Gastroesophageal sphincter (tissue), 3 donors: ENCODE measurements at regions not wholly inside any gene's neighbourhood (a gene's known extent, or its start where the extent isn't known, plus 50 kb on each side); places are given as distances from the start of the nearest gene placed in this dataset.

Experiments
- POLR2A ChIP-seq, 2 donors: fragments of 450-650 bp; IDR thresholded peaks; one replicate each; pipeline ENCODE4 v1.6.1; 2017; ENCODE audit warnings: antibody characterized with exemption in 2 of 2, mild to moderate bottlenecking in 2 of 2, moderate library complexity in 1 of 2
- POLR2AphosphoS5 ChIP-seq: sonication (generic); formaldehyde crosslinking; IDR thresholded peaks from one replicate; pipeline ENCODE4 v1.6.1; 2017; ENCODE audit warnings: antibody characterized with exemption
- TF ChIP-seq, protein P1 (sequence below), 4 experiments: fragments of 200-600 bp in 2 of 4; fragments of 450-650 bp in 2 of 4; sonication (generic) in 1 of 4; IDR thresholded peaks; one replicate each; pipeline ENCODE4 v1.5.1; 2017 to 2019; ENCODE audit warnings: antibody characterized with exemption in 4 of 4, mild to moderate bottlenecking in 2 of 4, moderate library complexity in 2 of 4

DNA sequence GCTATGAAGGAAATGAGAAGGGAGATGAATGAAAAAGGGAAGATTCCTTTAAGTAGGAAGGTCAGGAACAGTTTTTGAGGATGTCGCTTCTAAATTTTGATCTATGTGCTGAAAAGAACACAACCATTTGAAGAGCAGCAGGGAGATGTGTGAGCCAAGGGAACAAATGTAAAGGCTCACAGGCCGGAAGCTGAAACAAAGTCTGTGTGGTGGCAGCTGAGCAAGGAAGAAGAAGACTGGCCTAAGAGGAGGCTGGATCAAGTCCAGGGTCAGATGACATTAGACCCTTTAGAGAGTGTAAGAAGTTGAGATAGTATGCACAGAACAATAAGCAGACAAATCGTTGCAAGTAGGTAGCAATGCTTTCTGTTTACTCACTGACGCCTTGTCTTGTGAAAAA lies 1631.4 kb upstream of the TENM4 start:
- TF ChIP-seq POLR2A (IDR thresholded peaks at IDR 0.05) (no peak), POLR2AphosphoS5 (no peak)
- TF ChIP-seq, protein P1, sequence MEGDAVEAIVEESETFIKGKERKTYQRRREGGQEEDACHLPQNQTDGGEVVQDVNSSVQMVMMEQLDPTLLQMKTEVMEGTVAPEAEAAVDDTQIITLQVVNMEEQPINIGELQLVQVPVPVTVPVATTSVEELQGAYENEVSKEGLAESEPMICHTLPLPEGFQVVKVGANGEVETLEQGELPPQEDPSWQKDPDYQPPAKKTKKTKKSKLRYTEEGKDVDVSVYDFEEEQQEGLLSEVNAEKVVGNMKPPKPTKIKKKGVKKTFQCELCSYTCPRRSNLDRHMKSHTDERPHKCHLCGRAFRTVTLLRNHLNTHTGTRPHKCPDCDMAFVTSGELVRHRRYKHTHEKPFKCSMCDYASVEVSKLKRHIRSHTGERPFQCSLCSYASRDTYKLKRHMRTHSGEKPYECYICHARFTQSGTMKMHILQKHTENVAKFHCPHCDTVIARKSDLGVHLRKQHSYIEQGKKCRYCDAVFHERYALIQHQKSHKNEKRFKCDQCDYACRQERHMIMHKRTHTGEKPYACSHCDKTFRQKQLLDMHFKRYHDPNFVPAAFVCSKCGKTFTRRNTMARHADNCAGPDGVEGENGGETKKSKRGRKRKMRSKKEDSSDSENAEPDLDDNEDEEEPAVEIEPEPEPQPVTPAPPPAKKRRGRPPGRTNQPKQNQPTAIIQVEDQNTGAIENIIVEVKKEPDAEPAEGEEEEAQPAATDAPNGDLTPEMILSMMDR (IDR thresholded peaks at IDR 0.05), result no peak
